HG03103 (cell line): ENCODE measurements at regions not wholly inside any gene's neighbourhood (a gene's known extent, or its start where the extent isn't known, plus 50 kb on each side); places are given as distances from the start of the nearest gene placed in this dataset.

Source experiments
- ATAC-seq: cut with Tn5 transposase; IDR thresholded peaks from one replicate; pipeline ENCODE4 v1.9.1; 2021; ENCODE audit warnings: low read depth; ENCODE audit not compliant: unreplicated experiment

DNA sequence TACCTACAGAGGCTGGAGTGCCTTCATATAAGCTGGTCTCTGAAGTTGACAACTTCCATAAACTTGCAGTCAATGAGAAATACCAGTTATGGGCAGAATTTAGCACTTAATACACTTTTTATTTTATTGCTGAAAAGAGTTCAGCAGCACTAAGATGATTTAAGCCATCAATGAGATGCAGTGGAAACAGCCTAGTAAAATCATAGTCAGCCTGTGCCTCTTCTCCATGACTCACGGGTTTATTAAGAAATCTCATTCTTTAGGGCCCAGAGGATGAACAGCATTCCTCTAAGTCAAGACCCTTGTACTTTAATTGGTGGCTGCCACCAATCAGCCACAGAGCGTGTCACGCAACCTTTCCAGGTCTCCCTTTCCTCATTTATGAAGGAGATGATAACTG is 1357.9 kb upstream of the CELF4 start:
- ATAC-seq = no peak

- no peak for ATAC-seq
Observed at GRCh38 chr18:38923126-38923525, 1357.5 kb upstream of the CELF4 start.

DNA sequence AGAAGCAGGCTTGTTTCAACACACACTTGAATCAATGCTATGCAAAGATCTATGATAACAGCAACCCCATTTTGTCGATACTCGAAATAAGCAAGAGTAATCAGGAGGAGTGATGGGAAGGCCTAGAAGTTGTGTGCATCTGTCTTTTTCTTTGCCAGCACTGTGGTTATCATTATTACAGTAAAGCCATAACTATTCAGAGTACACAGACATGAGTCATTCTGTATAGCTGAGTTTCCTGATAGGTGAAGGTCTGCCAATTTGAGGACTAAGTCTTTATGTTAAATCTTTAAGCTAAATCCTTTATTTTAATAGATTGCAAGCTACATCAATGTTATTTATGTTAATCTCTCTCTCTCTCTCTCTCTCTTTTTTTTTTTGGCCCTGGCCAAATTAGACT is 1344.4 kb upstream of the CELF4 start:
- ATAC-seq = no peak

- no peak for ATAC-seq
Observed at GRCh38 chr18:38902796-38903195, 1337.2 kb upstream of the CELF4 start.

GRCh38 chr18:38900445-38900844 is 1334.8 kb upstream of the CELF4 start:
- ATAC-seq = no peak

GRCh38 chr18:38900031-38900430 is 1334.4 kb upstream of the CELF4 start:
- no peak for ATAC-seq

GRCh38 chr18:38899252-38899651 is 1333.7 kb upstream of the CELF4 start:
- no peak for ATAC-seq

- ATAC-seq = no peak
Observed at GRCh38 chr18:38898167-38898566, 1332.6 kb upstream of the CELF4 start.

DNA sequence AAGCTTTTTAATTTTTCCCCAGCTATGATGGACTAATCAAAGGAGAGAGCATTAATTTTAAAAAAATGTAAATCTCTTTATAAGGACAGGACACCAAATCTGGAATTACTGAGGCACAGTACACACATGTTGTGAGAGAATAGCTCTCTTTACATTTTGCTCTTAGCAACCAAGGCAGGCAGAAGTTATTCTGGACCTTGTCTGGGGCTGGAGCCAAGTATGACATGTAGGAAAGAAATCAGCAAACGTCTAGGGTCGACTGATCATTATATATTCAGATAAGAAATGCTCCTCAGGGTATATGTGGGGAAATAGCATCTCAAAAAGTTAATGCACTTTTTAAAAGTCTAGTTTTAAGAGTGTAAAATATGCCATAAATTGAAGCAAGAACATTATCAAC is 1330.0 kb upstream of the CELF4 start:
- no peak for ATAC-seq

GRCh38 chr18:38887671-38888020 is 1322.0 kb upstream of the CELF4 start:
- no peak for ATAC-seq

DNA sequence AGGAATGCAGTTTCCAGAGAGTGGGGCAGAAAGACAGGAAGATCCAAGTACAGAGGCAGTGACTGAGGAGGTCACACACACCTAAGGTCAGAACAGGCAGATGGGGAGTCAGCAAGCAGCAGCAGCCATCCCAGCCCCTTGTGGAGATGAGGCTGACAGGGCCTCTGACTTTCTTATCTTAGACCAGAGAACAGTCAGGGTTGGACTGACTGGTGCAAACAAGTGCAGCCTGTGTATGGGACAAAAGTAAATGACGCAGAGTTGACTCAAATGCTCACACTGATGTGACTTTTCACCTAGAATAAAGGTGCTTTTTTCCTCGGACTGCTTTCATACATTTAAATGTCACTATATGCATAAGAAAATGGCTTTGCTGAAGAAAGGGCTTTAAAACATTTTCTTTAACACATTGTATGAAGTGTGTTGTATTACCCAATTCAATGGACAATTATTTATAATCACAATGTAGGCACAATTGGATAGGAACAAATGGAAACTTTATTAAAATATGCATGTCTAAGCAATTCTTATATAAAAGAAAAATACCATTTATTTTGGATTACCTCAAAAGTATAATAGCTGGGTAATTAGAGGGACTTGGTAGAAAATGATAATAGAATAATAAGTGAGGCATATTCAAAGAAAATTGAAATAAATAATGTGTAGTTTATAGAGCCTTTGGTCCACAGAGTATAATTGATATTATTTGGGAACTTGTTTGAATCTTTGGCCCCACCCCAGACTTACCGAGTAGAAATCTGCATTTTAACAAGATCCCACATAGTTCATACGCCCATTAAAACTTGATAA is 1321.5 kb upstream of the CELF4 start:
- no peak for ATAC-seq

DNA sequence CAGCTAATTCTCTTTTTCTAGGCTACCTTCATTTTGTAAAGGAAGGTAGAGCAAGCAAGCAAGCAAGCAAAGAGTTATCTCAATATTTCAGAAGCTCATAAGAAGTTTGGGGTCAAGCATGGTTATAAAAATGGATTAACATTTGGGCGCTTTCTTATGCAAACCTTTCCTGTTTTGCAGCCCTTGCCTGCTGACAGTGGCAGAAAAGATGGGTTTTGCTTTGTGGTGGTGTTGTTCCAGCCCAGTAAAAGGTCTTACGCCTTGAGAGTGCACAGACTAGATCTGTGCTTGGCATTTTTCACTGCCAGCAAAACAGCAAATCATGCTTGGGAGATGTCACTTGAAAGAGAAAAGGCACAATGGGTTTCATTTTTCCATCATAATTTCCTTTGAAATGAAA is 1320.6 kb upstream of the CELF4 start:
- ATAC-seq = no peak

DNA sequence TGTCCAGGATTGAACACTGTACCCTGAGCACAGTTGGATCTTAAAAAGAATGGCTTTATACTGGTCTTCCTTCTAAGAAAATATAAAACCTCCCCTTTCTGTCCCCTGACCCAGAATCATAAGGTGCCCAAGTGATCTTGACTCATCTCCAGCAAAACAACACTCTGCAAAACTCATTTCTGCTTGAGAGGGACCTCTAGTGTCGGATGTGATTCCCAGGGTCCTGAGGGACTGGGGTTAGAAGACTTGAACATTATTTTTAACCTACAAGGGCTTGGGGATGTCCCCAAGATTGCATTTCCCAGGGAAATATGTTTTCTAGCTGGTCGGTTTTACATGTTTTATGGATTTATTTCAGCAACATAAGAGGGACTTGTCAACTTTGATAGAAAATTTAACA is 1318.5 kb upstream of the CELF4 start:
- no peak for ATAC-seq

- ATAC-seq = no peak
Observed at GRCh38 chr18:38883111-38883510, 1317.5 kb upstream of the CELF4 start.

- no peak for ATAC-seq
Observed at GRCh38 chr18:38879871-38880270, 1314.3 kb upstream of the CELF4 start.

DNA sequence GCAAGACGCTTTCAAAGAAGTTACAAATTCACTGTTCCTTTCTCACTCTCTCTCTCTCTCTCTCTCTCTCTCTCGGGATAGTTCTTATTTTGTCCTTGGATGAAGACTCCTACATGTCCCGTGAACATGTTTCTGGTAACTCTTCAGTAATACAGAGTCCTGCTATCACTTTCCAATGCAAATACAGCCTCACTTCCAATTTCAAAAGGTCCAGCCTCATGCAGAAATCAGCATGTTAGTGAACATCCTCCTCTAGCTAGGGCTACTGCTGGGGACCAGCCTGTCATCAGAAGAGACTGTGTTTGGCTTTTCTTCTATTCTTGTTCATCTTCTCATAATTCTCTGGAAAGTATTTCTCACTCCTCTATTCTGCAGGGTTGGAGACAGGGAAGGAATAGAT is 1306.7 kb upstream of the CELF4 start:
- no peak for ATAC-seq

DNA sequence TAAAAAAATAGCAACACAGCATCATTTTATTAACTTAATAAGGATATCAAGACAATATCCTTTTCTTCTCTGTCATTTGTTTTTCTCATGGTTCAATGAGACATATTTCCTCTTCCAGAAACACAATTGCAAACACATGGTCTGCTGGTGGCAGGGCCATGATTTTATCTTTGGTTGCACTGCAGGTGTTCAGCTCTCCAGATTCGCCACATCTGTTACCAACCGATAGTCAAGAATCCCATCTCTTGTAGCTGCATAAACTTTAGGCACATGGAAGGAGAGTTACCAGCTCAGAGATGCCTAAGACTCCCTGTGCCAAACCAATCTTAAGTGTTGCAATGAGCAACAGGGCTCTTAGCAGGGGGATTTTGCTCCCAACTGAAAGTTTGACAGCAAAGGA is 1303.2 kb upstream of the CELF4 start:
- ATAC-seq = no peak

GRCh38 chr18:38867680-38868079 is 1302.1 kb upstream of the CELF4 start:
- ATAC-seq = no peak

DNA sequence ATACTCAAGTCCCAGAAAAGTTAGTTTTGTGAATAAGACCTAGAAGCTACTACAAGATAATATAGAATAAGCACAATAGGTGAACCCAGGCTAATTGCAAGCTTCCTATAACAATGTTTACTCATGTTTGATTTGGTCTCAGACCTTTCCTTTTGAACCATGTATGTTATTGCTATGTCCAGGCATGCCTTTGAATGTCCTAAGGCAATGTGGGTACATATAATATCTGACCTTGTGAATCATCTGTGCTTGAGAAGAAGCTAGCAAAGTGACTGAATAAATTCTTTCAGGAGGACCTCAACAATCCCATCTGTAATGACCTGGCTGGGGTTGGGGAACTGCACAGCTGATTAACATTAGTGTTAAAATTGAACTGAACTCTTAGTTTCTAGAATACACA is 1285.9 kb upstream of the CELF4 start:
- no peak for ATAC-seq

DNA sequence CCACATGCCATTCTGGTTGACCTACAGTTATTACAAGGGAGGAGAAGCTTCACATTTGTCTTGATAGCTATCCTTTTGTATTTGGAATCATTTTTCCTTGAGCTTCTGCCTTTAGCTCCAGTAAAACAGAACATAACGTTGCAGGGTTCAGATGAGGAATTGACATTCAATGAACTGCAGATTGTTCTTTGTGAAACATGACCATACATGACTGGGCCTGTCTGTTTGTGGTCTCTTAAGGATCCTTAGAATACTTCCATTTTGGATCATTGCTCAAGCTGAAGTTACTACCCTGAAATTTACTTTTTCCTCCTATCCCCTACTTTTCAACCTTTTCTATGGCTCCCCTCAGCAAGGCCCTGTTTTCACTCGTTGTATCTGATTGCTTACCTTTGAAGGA is 1281.7 kb upstream of the CELF4 start:
- ATAC-seq = no peak

- ATAC-seq = no peak
Observed at GRCh38 chr18:38843291-38843690, 1277.7 kb upstream of the CELF4 start.

DNA sequence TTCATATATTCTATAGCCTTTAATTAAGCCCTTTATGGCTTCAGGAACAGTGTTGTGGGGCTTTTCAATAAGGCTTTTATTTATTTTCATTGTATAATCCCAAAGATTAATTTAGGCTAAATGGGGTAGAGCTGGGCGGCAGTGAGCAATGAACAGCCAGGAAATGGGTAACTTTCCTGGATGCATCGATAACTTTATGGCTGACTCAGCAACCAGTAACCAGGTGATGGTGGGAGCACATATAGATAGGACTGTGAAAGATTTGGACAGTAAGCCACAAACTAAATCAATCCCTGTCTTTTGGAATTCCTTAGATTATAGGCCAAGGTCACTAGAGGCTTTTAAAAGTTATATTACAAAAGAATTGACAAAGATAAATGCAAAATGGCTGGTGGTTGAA is 1260.6 kb upstream of the CELF4 start:
- no peak for ATAC-seq

GRCh38 chr18:38811209-38811608 is 1245.6 kb upstream of the CELF4 start:
- ATAC-seq = no peak
